ENCODE measurements at regions not wholly inside any gene's neighbourhood (a gene's known extent, or its start where the extent isn't known, plus 50 kb on each side); places are given as distances from the start of the nearest gene placed in this dataset.

- no peak for TF ChIP-seq CTCF (IDR thresholded peaks at IDR 0.05)
- TF ChIP-seq POLR2AphosphoS5 (IDR thresholded peaks at IDR 0.05), result no peak
- TF ChIP-seq POLR2A (IDR thresholded peaks at IDR 0.05), result no peak
Observed at GRCh38 chr6:43952746-43953145, 174.5 kb downstream of the MRPL14 start.

Measured in breast epithelium (tissue), 3 donors.